ENCODE measurements at regions not wholly inside any gene's neighbourhood (a gene's known extent, or its start where the extent isn't known, plus 50 kb on each side); places are given as distances from the start of the nearest gene placed in this dataset.

DNA sequence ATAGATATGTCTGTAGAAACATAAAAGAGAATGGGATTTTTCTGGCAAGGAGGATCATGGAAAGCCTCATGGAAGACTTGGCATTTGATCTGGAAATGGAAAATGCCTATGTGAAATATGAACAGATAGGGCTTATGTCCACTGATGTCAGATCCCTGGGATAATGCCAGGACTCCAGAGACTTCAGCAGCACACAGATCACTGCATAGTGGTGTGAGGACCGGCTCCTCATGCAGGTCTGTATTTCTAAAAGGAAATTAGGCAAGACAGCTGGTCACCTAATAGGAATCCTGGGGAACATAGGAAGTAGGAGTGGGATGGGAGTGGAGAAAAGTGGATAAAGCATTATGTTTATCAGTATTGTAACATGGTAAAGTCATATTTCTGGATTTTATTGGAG, 56.8 kb upstream of the IPO9 start:
- no peak overlapping the region for H3K27ac ChIP-seq (ENCODE audit: low read length)
- no peak overlapping the region for H3K4me3 ChIP-seq (ENCODE audit: low read length)
- TF ChIP-seq CTCF (IDR thresholded peaks at IDR 0.05; ENCODE audit: low read depth, low read length) (no peak), EZH2phosphoT487 (IDR thresholded peaks at IDR 0.05; ENCODE audit: low read depth) (no peak)
- peaks cover 7% of the 10 kb centered on the region for H3K9me3 ChIP-seq (ENCODE audit: insufficient read depth, low read length)
- H2AFZ ChIP-seq (ENCODE audit: low read depth, low read length): no peak overlapping the region
- no peaks in the 10 kb centered on the region for H3K79me2 ChIP-seq (ENCODE audit: low read length)
- peaks cover 43% of the 10 kb centered on the region for H3K27me3 ChIP-seq (ENCODE audit: low read depth, low read length)
- H3K4me2 ChIP-seq (ENCODE audit: low read length): no peak overlapping the region
- no peaks in the 10 kb centered on the region for H3K36me3 ChIP-seq (replicated peaks; ENCODE audit: low read depth, low read length)
- no peak overlapping the region for H3K9ac ChIP-seq (ENCODE audit: low read length)
- H4K20me1 ChIP-seq (ENCODE audit: insufficient read depth, low read length): no peaks in the 10 kb centered on the region
- no peaks in the 10 kb centered on the region for H3K4me1 ChIP-seq (ENCODE audit: low read length)

- Histone ChIP-seq H3K9me3 (ENCODE audit: insufficient read depth, low read length) (peaks cover 7% of the 10 kb centered on the region), H3K36me3 (replicated peaks; ENCODE audit: low read depth, low read length) (no peaks in the 10 kb centered on the region), H3K27ac (ENCODE audit: low read length) (no peak overlapping the region), H3K27me3 (ENCODE audit: low read depth, low read length) (peaks cover 53% of the 10 kb centered on the region), H4K20me1 (ENCODE audit: insufficient read depth, low read length) (no peaks in the 10 kb centered on the region), H3K9ac (ENCODE audit: low read length) (no peak overlapping the region), H3K4me1 (ENCODE audit: low read length) (no peaks in the 10 kb centered on the region), H3K4me2 (ENCODE audit: low read length) (no peak overlapping the region), H3K4me3 (ENCODE audit: low read length) (no peak overlapping the region), H3K79me2 (ENCODE audit: low read length) (no peaks in the 10 kb centered on the region), H2AFZ (ENCODE audit: low read depth, low read length) (no peak overlapping the region)
- TF ChIP-seq EZH2phosphoT487 (IDR thresholded peaks at IDR 0.05; ENCODE audit: low read depth) (no peak), CTCF (IDR thresholded peaks at IDR 0.05; ENCODE audit: low read depth, low read length) (no peak)
Measured at GRCh38 chr1:201773764-201774163, 55.2 kb upstream of the IPO9 start.

GRCh38 chr1:201774224-201774982, 54.6 kb upstream of the IPO9 start:
- Histone ChIP-seq H3K4me1 (ENCODE audit: low read length) (no peaks in the 10 kb centered on the region), H3K4me3 (ENCODE audit: low read length) (no peak overlapping the region), H3K9me3 (ENCODE audit: insufficient read depth, low read length) (peaks cover 7% of the 10 kb centered on the region), H2AFZ (ENCODE audit: low read depth, low read length) (no peak overlapping the region), H3K36me3 (replicated peaks; ENCODE audit: low read depth, low read length) (no peaks in the 10 kb centered on the region), H3K27ac (ENCODE audit: low read length) (no peak overlapping the region), H4K20me1 (ENCODE audit: insufficient read depth, low read length) (no peaks in the 10 kb centered on the region), H3K9ac (ENCODE audit: low read length) (no peak overlapping the region), H3K4me2 (ENCODE audit: low read length) (no peak overlapping the region), H3K27me3 (ENCODE audit: low read depth, low read length) (peaks cover 52% of the 10 kb centered on the region), H3K79me2 (ENCODE audit: low read length) (no peaks in the 10 kb centered on the region)
- TF ChIP-seq EZH2phosphoT487 (IDR thresholded peaks at IDR 0.05; ENCODE audit: low read depth) (no peak), CTCF (IDR thresholded peaks at IDR 0.05; ENCODE audit: low read depth, low read length) (no peak)

DNA sequence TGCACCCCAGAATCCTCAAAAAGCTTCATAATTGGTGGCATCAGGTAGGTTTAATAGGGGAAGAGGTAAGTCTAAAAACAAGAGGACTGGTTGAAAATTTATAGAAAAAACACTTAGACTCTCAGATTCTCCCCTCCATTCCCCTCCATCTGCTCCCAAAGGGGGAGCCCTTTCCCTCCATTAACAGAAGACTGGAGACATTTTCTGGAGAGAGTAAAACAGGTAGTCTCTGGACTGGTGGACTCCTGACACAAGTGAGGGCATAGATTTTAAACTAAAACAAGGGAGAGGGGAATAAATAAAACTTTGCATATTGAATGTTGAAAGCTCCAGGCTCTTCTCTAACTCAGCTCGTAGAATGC, 54.0 kb upstream of the IPO9 start:
- Histone ChIP-seq H3K9ac (ENCODE audit: low read length) (no peak overlapping the region), H3K9me3 (ENCODE audit: insufficient read depth, low read length) (peaks cover 7% of the 10 kb centered on the region), H3K4me2 (ENCODE audit: low read length) (no peak overlapping the region), H3K4me1 (ENCODE audit: low read length) (no peaks in the 10 kb centered on the region), H3K27ac (ENCODE audit: low read length) (no peak overlapping the region), H3K79me2 (ENCODE audit: low read length) (no peaks in the 10 kb centered on the region), H3K4me3 (ENCODE audit: low read length) (no peak overlapping the region), H2AFZ (ENCODE audit: low read depth, low read length) (no peak overlapping the region), H3K27me3 (ENCODE audit: low read depth, low read length) (peaks cover 48% of the 10 kb centered on the region), H4K20me1 (ENCODE audit: insufficient read depth, low read length) (no peaks in the 10 kb centered on the region), H3K36me3 (replicated peaks; ENCODE audit: low read depth, low read length) (no peaks in the 10 kb centered on the region)
- TF ChIP-seq EZH2phosphoT487 (IDR thresholded peaks at IDR 0.05; ENCODE audit: low read depth) (no peak), CTCF (IDR thresholded peaks at IDR 0.05; ENCODE audit: low read depth, low read length) (no peak)

Measured in OCI-LY3 (cell line).